CD4-positive, alpha-beta T cell treated with Interleukin-17A for 4 hours (primary cell): ENCODE measurements at regions not wholly inside any gene's neighbourhood (a gene's known extent, or its start where the extent isn't known, plus 50 kb on each side); places are given as distances from the start of the nearest gene placed in this dataset.
"Not testable (repeated sequence)": the region's sequence is repeated elsewhere in the genome, so short reads cannot be mapped to it uniquely, and the experiment has no call there.

Source experiments
- DNase-seq: peaks from one replicate; pipeline ENCODE4 v3.0.0-alpha.2; 2020; ENCODE audit warnings: mixed read lengths

DNA sequence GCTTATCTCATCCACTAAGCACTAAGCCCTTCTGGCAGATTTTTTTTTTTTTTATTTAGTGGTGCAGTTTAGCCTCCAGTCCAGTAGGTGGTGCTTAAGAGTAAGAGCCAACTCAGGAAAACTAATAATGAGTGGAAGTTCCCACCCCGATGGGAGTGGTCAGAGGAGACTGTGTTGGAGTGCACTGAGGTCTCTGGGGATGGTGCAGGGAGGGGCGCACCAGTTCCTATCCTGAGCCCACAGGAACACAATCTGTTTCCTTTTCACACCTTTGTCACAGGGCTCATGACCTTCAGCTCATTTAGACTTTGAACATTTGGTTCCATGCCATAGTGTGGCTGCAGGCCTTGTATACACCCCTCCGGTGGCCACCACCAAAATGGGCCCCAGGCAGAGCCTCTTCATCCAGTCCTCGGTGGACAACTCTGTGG is 367.4 kb downstream of the SPRY2 start:
- no peak for DNase-seq

DNA sequence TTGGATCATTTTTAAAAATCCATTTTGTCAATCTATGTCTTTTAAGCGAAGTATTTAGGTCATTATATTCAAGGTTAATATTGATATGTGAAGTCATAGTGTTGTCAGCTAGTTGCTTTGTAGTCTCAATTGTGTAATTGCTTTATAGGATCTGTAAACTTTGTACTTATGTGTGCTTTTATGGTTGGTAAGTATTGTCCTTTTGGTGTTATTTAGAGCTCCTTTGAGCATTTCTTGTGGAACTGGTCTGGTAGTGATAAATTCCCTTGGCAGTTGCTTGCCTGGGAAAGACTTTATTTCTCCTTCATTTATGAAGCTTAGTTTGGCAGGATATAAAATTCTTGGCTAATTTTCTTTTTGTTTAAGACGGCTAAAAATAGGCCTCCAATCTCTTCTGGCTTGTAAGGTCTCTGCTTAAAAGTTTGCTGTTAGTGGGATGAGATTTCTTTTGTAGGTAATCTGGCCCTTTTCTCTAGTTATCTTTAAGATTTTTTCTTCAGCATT is 368.8 kb downstream of the SPRY2 start:
- DNase-seq, result no peak

DNA sequence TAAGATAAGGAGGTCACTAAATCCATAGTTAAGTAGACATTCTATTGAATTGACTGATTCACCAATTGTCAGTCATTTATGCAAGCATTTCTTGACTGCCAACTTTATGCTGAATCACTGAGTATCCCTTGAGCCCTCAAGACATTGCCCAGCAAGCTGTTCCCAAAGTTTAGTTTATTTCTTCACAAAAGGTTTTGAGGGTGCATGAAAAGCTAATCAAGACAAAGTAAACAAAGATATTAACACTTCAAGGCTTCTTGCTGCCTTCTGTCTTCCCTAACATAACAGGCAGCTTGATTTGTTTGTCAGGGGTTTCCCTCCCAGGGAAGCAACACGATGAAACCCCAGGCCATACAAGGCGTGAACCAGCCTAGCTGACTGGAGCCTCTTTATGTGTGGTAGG is 374.4 kb downstream of the SPRY2 start:
- no peak for DNase-seq

DNA sequence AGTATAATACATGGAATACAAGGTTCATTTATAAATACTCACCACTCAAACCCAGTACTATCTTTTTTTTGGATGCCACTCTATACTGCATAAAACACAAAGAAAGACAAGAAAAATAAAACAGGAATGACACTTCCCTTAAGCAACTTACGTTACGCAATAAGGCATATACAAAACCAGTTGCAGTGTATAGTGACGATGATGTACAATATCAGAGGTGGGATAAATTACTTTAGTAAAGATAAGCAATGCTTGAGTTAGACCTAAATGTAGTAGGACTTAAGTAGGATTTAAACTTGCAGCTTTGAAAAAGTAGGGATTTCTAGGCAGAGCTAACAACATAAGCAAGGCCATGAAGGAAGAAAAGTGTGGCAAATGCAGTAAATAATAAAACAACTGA is 374.9 kb downstream of the SPRY2 start:
- DNase-seq, result no peak

DNA sequence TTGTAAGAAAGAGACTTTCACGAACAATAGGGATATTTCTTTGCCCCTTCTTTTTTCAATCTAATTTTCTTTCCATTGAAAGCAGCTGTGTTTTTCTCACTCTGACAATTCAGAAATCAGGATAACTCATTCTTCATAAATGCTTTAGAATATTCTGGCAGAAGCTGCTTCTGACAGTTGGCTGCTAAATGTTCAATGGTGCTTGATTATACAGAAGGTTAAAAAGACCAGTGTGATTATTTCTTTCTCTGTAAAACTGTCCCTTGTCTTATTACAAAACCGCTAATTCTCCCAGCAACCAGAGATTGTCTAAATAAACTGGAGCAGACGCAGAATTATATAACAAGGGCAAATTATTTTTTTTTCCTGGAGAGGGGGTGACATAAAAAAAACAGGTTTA is 394.4 kb downstream of the SPRY2 start:
- DNase-seq, result no peak

DNA sequence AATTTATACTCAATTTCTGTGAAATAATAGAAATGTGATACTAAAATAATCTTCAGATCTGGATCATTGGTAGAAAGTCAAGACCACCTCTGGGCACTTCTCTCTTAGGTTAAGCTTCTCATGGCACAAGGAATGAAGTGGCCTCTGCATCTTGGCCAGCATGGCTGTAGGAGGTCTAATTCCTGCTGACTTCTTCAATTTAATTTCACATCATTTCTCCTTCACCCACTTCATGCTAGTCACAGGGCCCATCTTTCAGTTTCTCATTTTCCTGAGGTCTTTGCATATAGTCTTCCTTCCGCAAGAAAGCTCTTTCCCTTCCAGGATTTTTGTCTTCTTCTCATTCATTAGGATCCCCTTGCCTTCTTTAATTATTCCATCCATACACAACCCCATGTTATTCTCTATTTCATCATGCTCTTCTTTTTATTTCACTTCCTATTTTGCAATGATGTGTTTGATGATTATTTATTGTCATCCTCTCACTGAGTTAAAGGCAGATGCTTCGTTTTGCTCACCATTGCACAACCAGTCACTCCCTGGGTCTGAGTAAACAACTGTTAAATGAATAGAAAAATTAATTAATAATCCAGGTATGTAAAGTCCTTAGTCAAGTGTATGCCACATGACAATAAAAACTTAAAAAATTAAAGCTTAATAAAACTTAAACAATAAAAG is 397.4 kb downstream of the SPRY2 start:
- DNase-seq, result no peak

DNA sequence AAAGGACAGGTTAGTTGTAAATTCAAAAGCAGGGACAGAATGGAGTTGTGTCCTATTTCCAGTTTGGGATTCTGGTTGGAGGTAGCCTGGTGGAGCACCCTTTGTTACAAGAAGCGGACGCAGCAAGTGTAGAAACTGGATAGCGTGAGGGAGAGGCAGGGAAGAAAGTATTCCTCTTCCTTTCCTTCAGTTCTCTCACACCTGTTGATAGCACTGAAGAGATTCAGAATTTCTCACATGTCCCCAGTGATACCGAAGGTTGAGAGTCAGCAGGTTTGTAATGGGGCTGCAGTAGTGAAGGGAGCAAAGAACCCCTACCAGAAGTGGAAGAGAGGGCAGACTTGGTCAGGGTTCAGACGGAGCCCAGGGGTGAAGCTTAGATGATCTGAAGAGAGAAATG is 399.2 kb downstream of the SPRY2 start:
- DNase-seq, result no peak

DNA sequence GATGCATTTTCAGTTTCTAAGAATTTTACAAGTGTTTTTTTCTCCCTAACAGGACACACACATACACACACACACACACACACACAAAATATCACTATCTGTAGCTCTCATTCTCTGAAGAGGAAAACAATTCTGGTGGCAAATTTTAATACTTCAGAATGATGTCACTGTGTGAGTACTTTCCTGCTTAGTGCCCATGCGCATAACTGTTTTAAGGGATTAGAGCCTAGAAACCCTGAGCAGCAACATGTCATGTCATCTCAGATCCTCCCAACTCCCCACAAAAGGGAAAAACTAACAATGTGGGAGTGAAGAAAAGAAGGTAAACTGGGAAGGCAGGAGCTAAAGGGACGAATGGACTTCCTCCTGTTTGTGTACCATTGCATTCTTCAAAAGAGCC is 401.2 kb downstream of the SPRY2 start:
- no peak for DNase-seq

DNA sequence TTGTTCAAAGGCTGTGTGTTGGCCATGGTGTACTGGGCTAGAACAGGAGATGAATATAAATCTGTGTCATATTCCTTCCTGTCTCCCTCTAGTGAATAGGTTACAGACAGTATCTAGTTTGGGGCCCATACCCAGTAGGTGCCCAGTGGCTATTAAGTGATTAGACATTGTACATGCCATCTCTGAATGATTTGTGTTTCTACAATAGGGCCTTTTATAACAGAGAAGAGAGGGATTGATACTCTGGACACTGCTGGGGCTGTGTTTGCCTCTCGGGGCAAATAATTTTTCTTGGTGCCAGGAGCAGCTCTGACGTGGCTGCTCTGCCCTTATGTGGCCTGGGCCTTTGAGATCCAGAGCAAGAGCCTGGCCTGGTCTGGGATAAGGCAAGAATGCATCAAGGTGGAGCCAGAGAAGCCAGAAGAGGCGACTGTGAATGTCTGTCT is 403.1 kb downstream of the SPRY2 start:
- DNase-seq, result no peak

DNA sequence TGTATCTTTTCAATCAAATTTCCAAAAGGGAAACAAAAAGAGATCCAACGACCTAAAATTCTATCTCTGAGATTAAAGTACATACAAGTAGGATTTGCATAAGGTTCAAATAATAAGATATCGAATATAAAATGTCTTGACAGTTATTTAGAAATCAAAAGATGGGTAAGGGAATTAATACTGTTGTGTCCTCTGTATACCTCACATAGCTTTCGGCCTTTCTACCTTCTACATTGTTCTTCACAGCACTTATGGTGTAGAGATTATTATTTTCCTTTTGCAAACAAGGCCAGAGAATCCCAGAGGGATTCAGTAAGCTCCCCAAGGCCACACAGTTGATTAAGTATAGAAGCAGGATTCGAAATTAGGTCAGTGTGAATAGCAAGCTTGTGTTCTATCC is 403.6 kb downstream of the SPRY2 start:
- no peak for DNase-seq

DNA sequence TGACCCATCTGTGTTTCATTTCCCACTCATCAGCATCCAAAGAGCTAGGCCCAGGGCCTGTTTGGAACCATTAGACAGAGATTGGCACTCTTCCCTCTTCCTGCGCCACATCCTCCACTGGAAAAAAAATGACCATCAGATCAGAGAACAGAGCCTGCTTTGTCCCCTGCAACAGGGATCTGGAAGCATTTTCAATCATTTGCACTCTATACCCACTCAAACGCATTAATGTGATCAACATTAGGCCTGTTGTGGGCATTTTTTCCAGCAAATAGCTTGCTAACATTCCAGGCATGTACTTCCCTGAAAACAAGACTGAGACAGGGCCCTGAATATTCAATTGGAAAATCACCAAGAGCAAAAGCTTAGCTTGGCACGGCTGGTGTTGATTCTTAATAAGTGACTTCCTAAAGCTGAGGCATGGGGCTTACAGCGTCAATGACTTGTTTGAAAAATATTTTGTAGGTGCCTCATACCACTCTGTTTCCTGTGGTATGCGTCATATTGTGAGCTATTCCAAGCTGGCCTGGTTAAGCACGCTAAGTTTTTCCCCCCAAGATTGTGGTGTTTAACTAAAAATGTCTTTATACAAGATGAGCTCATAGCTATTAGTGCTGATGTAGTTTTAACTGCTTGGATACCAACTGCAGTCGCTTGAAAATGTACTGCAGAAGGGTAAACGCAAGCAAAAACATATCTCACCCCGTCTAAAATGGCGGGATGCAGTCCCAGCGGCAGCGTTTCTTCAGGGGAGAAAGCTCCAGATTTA is 404.4 kb downstream of the SPRY2 start:
- no peak for DNase-seq

DNA sequence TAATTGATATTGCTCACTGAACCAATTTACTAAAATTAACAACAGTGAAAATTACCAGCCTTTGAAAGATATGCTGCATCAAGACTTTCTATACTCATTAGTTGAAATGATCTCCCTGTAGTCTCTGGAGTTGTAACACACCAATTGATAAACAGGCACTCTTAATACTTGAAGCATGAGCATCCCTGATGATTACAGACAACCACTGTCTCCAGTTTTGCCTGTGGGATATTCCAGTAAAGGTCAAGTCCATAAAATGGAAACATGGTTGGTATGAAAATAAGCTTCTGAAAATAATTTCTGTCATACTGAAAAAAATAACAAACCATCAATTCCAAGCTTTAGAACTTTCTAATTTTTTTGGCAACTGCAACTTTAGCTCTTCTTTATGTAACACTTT is 405.8 kb downstream of the SPRY2 start:
- DNase-seq, result no peak

DNA sequence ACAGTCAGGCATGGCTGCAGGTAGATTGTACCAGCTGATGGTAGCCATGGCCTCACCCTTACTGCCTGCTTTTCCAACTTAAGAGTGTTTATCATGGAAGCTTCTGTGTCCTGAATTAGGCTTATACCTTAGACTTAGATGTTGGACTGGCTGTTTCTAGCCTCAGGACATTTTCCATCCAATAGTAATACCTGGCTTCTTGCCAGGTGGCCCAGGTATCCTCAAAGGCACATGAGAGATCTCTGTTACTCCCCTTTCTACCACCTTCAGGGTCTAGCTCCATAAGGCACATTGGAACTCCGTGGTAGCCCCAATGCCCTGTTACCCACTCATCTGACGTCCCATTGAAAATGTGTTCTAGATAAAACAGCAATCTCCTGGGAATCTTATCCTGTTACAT is 407.5 kb downstream of the SPRY2 start:
- no peak for DNase-seq

DNA sequence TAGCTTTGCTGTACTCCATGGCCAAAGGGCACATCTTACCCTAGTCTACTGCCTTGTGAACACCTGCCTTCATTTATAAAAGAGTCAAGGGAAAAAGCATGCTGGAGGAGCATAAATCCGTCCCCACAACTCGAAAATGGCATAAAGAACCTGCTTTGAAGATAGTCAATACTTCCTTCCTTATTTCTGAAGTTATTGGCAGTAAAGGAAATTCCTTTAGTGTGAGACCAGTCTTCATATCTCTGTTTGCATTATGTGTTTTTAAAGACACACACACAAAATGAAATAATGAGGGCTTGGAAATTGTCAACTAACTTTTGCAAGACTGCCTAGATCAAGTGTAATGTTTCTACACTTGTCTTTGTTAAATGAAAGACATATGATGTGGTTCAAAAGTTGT is 408.4 kb downstream of the SPRY2 start:
- DNase-seq, result no peak

DNA sequence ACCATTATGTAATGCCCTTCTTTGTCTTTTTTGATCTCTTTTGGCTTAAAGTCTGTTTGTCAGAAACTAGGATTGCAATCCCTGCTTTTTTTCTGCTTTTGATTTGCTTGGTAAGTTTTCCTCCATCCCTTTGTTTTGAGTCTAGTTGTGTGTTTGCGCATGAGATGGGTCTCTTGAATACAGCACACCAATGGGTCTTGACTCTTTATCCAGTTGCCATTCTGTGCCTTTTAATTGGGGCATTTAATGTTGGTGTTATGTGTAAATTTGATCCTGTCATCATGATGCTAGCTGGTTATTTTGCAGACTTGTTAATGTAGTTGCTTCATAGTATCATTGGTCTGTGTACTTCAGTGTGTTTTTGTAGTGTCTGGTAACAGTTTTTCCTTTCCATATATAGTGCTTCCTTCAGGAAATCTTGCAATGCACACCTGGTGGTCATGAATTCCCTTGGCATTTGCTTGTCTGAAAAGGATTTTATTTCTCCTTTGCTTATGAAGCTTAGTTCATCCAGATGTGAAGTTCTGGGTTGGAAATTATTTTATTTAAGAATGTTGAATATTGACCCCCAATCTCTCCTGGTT is 416.9 kb downstream of the SPRY2 start:
- DNase-seq, result not testable (repeated sequence)

DNA sequence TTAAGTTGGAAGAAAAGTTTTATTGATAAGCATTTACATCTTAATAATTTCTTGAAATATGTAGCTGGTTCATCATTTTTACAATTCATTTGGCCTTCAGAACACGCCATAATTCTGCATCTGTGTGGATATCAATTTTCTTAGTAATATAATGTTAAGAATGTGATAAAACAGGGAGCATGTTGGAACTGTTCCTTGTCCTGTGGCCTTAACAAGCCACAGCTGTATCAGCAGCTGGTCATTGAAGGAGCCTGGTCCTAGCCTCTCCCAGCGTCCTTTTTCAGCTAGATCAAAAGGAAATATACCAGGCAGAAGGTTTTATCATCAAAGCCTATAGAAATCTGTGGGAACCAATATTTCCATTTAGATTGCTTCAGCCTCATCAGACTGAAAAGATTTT is 421.8 kb downstream of the SPRY2 start:
- DNase-seq, result no peak

DNA sequence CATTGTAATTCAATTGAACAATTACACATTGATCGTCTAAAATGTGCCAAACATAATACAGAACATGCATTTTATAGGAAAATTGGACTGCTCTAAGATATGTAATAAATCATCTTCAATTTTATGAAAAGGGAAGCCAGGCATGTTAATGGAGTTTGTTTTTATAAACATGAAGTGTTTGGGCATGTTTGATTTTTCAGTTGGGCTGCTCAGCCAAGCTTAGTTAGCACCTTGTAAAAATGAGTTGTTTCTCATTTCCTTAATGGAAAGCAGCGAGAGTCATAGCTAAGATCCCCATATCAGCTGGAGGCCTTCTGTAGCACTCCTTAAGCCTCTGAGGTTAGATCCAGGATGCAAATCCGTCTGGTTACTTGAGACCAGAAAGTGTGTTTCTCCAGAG is 422.3 kb downstream of the SPRY2 start:
- no peak for DNase-seq

DNA sequence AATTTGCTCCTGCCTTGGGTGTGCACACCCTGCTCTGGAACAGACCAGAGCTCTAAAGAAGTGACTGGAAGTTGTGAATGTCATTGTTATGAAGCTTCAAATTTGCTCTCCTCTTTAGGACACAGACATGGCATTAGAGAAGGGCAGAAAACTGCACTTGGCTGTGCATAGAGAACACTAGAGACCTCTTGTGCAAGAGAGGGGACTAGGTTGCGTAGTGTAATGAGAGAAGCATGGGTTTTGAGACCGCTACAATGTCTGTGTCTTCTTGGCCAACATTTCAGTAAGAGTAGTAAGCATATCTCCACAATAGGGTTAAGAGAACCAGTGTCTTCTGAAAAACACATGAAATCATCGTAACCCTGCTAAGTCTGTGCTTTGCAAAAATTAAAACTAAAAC is 423.3 kb downstream of the SPRY2 start:
- DNase-seq, result no peak

DNA sequence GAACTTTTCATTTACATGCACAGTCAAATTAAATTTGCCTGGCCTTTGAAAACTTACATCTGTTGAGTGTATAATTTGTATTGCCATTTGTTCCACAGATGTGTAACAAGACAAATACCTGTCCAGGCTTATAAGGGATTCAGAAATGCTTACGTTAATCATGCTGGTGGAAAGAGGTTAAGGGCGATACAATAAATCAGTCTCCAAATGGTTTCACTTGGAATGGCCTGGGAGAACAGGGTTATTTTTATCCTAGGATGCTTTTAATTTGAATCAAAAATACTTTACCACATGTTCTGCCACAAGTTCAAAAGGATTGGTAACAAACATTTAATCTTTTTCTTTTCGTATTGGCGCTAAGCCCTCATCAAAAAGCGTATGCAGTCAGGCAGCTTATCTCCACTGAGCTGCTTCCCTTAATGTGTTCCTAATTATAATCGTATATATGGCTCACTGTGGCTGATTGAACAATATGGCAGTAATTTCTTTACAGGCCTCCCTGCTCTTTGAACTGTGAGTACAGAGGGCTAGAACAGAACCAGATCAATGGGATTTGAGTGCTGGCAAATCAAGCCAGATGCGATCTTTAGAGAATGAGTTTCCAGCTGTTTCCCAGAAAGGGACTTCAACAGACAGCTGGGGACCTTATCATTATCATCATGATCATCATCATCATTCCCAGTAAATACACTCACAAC is 425.7 kb downstream of the SPRY2 start:
- no peak for DNase-seq

DNA sequence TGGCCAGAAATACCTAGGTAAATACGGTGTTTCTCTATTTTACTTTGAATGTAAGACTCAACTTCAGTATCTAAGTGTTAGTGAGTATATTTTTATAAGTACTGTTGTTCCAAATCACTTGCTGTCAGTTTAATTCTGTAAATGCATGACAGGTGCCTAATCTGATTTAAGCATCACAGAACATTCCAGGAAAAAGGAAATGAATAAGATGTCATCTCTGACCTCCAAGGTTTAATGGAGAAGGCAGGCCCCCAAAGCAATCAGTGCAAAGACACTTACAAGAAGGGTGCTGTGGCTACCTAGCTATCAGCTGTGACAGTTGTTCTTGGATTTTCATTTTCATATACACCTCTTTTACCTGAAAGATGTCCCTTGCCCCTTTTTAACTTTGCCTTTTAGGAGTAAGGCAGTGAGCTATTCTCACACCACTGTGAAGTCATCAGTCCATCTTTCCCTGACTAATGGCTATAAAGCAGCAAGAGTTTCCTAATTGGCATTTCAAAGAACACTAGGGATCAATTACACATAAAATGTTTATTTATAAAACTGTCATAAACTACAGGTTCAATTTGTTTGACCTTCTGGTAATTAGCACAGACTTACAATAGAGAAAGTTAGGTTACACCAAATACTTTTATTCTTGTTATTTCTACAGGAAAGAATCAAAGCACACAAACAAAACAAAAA is 427.6 kb downstream of the SPRY2 start:
- no peak for DNase-seq

DNA sequence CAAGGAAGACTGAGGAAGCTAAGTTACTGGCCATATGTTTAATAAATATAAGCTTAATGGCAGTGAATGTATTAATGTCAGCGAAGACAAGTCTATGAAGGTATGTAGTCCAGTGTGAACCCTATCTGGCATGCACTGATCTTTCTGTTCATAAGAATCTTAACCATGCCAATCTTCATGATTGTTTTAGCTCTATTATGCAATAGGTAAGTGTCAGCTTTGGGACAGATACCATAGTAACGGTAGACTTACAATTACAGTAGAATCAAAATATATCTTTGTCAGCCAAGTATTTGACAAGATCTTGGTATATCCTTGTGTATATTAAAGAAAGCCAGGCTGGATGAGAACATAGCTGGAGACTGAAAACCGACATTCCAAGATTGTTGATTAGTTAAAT is 428.5 kb downstream of the SPRY2 start:
- DNase-seq, result no peak

DNA sequence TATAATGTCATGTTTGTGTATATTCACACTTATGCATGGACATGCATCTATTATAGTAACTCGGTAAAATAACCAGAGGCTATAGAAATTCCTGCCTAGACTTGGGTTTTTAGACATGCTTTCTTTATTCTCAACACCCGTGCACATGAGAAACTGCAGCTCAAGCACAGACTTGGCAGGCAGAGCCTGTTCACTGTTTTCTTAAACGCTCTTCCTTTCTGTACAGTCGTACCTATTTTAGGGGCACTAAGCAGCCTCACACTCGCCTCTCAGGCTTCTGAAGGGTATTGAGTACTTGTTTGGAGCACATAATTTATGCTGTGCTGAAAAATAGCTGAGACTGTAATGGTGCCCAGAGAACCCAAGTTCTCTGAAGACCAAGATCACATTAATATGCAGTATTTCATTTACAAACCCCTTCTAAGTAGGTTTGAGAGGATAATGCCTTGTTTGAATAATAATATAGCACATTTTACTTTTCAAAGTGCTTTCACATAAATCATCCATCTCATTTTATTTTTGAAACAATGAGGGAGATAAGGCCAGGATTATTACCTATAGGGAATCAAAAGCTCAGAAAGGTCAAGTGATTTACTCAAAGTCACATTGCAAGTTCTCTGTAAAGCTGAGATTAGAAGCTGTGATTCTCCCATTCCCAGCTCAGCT is 429.9 kb downstream of the SPRY2 start:
- DNase-seq, result no peak
